ENCODE measurements at regions not wholly inside any gene's neighbourhood (a gene's known extent, or its start where the extent isn't known, plus 50 kb on each side); places are given as distances from the start of the nearest gene placed in this dataset.

GRCh38 chr4:24013668-24014422 lies 124.0 kb upstream of the PPARGC1A start:
- TF ChIP-seq CTCF (conservative IDR thresholded peaks at IDR 0.05) = no peak
- Mint-ChIP-seq H3K4me3 (no peak overlapping the region), H3K27ac (ENCODE audit: unreplicated experiment) (no peak overlapping the region), H3K9me3 (peaks cover 2% of the 10 kb centered on the region), H3K36me3 (ENCODE audit: low read depth) (no peaks in the 10 kb centered on the region), H3K4me1 (peaks cover 12% of the 10 kb centered on the region), H3K27me3 (ENCODE audit: low read depth) (no peaks in the 10 kb centered on the region)
- DNase-seq (ENCODE audit: low read depth, low spot score) = no peak

GRCh38 chr4:24010994-24011393 lies 121.1 kb upstream of the PPARGC1A start:
- H3K27ac Mint-ChIP-seq (ENCODE audit: unreplicated experiment) = no peak overlapping the region
- peaks cover 27% of the 10 kb centered on the region for H3K4me1 Mint-ChIP-seq
- H3K9me3 Mint-ChIP-seq = peaks cover 2% of the 10 kb centered on the region
- DNase-seq (ENCODE audit: low read depth, low spot score) = no peak
- no peak overlapping the region for H3K4me3 Mint-ChIP-seq
- TF ChIP-seq CTCF (conservative IDR thresholded peaks at IDR 0.05) = no peak
- no peaks in the 10 kb centered on the region for H3K36me3 Mint-ChIP-seq (ENCODE audit: low read depth)
- no peaks in the 10 kb centered on the region for H3K27me3 Mint-ChIP-seq (ENCODE audit: low read depth)

- Mint-ChIP-seq H3K9me3 (peaks cover 2% of the 10 kb centered on the region), H3K36me3 (ENCODE audit: low read depth) (no peaks in the 10 kb centered on the region), H3K4me3 (no peak overlapping the region), H3K4me1 (peaks cover 27% of the 10 kb centered on the region), H3K27me3 (ENCODE audit: low read depth) (no peaks in the 10 kb centered on the region), H3K27ac (ENCODE audit: unreplicated experiment) (no peak overlapping the region)
- no peak for TF ChIP-seq CTCF (conservative IDR thresholded peaks at IDR 0.05)
- DNase-seq (ENCODE audit: low read depth, low spot score) = no peak
These were observed 120.7 kb upstream of the PPARGC1A start for GRCh38 chr4:24010573-24010972.

GRCh38 chr4:24007860-24008261 lies 118.0 kb upstream of the PPARGC1A start:
- no peak for DNase-seq (ENCODE audit: low read depth, low spot score)
- peaks cover 23% of the 10 kb centered on the region for H3K4me1 Mint-ChIP-seq
- H3K27ac Mint-ChIP-seq (ENCODE audit: unreplicated experiment) = peak overlapping the region; percentile 76
- no peaks in the 10 kb centered on the region for H3K9me3 Mint-ChIP-seq
- no peak for TF ChIP-seq CTCF (conservative IDR thresholded peaks at IDR 0.05)
- no peaks in the 10 kb centered on the region for H3K27me3 Mint-ChIP-seq (ENCODE audit: low read depth)
- no peak overlapping the region for H3K4me3 Mint-ChIP-seq
- no peaks in the 10 kb centered on the region for H3K36me3 Mint-ChIP-seq (ENCODE audit: low read depth)

- no peaks in the 10 kb centered on the region for H3K27me3 Mint-ChIP-seq (ENCODE audit: low read depth)
- no peaks in the 10 kb centered on the region for H3K9me3 Mint-ChIP-seq
- no peak overlapping the region for H3K27ac Mint-ChIP-seq (ENCODE audit: unreplicated experiment)
- H3K4me3 Mint-ChIP-seq = no peak overlapping the region
- no peak for TF ChIP-seq CTCF (conservative IDR thresholded peaks at IDR 0.05)
- H3K36me3 Mint-ChIP-seq (ENCODE audit: low read depth) = no peaks in the 10 kb centered on the region
- no peak for DNase-seq (ENCODE audit: low read depth, low spot score)
- H3K4me1 Mint-ChIP-seq = peaks cover 28% of the 10 kb centered on the region
These were observed 116.4 kb upstream of the PPARGC1A start for GRCh38 chr4:24006269-24006668.
